Gastroesophageal sphincter (tissue), 4 donors: ENCODE measurements at regions not wholly inside any gene's neighbourhood (a gene's known extent, or its start where the extent isn't known, plus 50 kb on each side); places are given as distances from the start of the nearest gene placed in this dataset.

Experiments
- ATAC-seq: fragments of 150-250 bp; one replicate; pipeline ENCODE4 v1.9.1; 2016; ENCODE audit warnings: mild to moderate bottlenecking, moderate library complexity
- H3K27ac ChIP-seq, 4 donors: fragments of 200-600 bp; sonication (generic) in 3 of 4; 1 replicate in 3 of 4; 2 replicates in 1 of 4; pipeline ENCODE4 v1.5.1; 2016 to 2019
- H3K27me3 ChIP-seq: fragments of 200-600 bp; sonication (generic); one replicate; pipeline ENCODE4 v1.5.1; 2019
- H3K36me3 ChIP-seq, 2 donors: fragments of 200-600 bp; sonication (generic); one replicate each; pipeline ENCODE4 v1.5.1; 2019; ENCODE audit warnings: control low read depth in 1 of 2
- H3K4me1 ChIP-seq, 3 donors: fragments of 200-600 bp; sonication (generic); 1 replicate in 2 of 3; 2 replicates in 1 of 3; pipeline ENCODE4 v1.5.1; 2016 to 2019; ENCODE audit warnings: control low read depth in 2 of 3
- H3K4me3 ChIP-seq, 2 donors: fragments of 200-600 bp; sonication (generic); one replicate each; pipeline ENCODE4 v1.5.1; 2019; ENCODE audit warnings: mild to moderate bottlenecking in 1 of 2, moderate library complexity in 1 of 2
- H3K9me3 ChIP-seq, 3 donors: fragments of 200-600 bp; sonication (generic); one replicate each; pipeline ENCODE4 v1.5.1; 2017 to 2019; ENCODE audit warnings: control low read depth in 2 of 3
- EP300 ChIP-seq: sonication (generic); formaldehyde crosslinking; IDR thresholded peaks from one replicate; pipeline ENCODE4 v1.6.1; 2017; ENCODE audit warnings: antibody characterized with exemption, mild to moderate bottlenecking
- POLR2A ChIP-seq, 2 donors: fragments of 450-650 bp; IDR thresholded peaks; one replicate each; pipeline ENCODE4 v1.6.1; 2017; ENCODE audit warnings: antibody characterized with exemption in 2 of 2, mild to moderate bottlenecking in 2 of 2, moderate library complexity in 1 of 2
- POLR2AphosphoS5 ChIP-seq: sonication (generic); formaldehyde crosslinking; IDR thresholded peaks from one replicate; pipeline ENCODE4 v1.6.1; 2017; ENCODE audit warnings: antibody characterized with exemption
- WGBS, 2 donors: methylation state at CpG; one replicate each; pipeline ENCODE4 v1.1.5; 2018; ENCODE audit warnings: low coverage in 1 of 2; 5-methylcytosine and 5-hydroxymethylcytosine counted together
- TF ChIP-seq, protein P1 (sequence below), 4 experiments: fragments of 200-600 bp in 2 of 4; fragments of 450-650 bp in 2 of 4; sonication (generic) in 1 of 4; IDR thresholded peaks; one replicate each; pipeline ENCODE4 v1.5.1; 2017 to 2019; ENCODE audit warnings: antibody characterized with exemption in 4 of 4, mild to moderate bottlenecking in 2 of 4, moderate library complexity in 2 of 4

DNA sequence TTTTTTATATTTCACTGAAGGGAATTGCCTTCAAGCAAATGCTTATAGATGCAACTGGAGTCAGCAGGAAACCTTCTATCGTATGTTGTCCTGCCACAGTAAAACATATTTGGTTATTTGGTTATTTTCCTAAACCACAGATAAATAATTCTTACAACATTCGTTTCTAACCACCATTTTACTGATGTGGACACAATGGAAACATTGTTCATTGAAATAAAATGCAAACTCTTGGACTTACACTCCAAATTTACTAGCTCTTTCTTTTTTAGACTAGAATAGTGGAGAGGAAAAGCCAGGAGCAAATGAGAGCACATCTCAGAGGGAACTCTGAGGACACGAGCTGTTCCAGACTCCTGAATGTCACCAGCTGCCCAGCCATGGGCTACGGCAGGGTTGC lies 114.8 kb downstream of the RPS12 start:
- TF ChIP-seq, protein P1, sequence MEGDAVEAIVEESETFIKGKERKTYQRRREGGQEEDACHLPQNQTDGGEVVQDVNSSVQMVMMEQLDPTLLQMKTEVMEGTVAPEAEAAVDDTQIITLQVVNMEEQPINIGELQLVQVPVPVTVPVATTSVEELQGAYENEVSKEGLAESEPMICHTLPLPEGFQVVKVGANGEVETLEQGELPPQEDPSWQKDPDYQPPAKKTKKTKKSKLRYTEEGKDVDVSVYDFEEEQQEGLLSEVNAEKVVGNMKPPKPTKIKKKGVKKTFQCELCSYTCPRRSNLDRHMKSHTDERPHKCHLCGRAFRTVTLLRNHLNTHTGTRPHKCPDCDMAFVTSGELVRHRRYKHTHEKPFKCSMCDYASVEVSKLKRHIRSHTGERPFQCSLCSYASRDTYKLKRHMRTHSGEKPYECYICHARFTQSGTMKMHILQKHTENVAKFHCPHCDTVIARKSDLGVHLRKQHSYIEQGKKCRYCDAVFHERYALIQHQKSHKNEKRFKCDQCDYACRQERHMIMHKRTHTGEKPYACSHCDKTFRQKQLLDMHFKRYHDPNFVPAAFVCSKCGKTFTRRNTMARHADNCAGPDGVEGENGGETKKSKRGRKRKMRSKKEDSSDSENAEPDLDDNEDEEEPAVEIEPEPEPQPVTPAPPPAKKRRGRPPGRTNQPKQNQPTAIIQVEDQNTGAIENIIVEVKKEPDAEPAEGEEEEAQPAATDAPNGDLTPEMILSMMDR (IDR thresholded peaks at IDR 0.05) = no peak
- TF ChIP-seq EP300 (no peak), POLR2AphosphoS5 (no peak), POLR2A (IDR thresholded peaks at IDR 0.05) (no peak)
- Histone ChIP-seq H3K9me3 (no peaks in the 10 kb centered on the region), H3K27me3 (no peaks in the 10 kb centered on the region), H3K27ac (no peak overlapping the region), H3K4me1 (peaks cover 0 to 9% (median 0%) of the 10 kb centered on the region in 3 donors), H3K36me3 (no peaks in the 10 kb centered on the region), H3K4me3 (no peak overlapping the region)
- 75 to 83% methylated on average over 4 of the region's 4 CpGs for WGBS, 2 donors
- no peak for ATAC-seq

DNA sequence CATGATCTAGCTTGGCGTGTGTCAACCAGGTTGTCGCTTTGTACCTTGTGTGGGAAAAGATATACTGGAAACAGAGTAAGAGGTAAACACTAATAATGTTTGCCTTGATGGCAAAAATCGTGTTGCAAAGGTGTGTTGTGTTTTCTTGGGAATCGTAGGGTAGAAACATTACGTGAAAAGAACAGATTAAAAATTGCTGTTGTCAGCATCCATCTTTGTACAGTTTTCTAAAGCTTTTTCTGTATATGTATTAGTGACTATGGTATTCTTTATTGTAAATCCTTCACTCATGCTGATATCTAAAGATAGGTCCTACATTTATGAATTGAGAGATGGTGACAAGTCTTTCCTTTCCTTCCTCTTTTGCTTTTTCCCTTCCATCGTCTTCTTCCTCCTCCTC lies 116.9 kb downstream of the RPS12 start:
- Histone ChIP-seq H3K4me1 (peaks cover 0 to 9% (median 0%) of the 10 kb centered on the region in 3 donors), H3K9me3 (no peaks in the 10 kb centered on the region), H3K27ac (no peak overlapping the region), H3K36me3 (no peaks in the 10 kb centered on the region), H3K4me3 (no peak overlapping the region), H3K27me3 (no peaks in the 10 kb centered on the region)
- peak; percentile 7 for ATAC-seq
- 69 to 85% methylated on average over 3 to 6 of the region's 6 CpGs for WGBS, 2 donors
- TF ChIP-seq, protein P1 (IDR thresholded peaks at IDR 0.05) = no peak
- TF ChIP-seq EP300 = no peak
- TF ChIP-seq POLR2AphosphoS5 = no peak
- no peak for TF ChIP-seq POLR2A (IDR thresholded peaks at IDR 0.05)

DNA sequence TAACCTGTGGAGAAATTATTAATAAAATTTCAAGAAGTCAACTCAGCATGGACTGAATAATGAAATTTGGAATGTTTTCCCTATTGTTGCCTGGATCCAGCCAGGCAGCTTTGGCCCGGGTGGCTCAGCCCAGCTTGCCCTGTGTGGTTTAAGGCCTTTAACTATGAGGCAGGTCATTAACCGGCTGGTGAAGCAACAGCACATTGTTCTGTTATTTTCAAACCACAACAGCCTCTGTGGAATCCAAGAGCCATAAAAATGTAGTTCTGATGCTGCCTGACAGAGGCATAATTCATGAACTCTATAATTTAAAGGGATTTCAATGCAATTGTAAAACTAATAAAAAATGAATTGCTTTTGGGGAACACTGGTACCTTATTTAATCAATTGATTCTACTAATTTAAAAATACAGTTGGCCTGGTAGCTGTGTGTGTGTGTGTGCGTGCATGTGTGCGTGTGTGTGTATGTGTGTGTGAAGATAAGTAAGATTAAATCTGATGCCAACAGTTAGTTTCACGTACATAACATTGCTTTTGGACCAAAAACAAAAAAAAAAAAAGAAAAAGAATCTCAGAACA lies 117.7 kb downstream of the RPS12 start:
- H3K27ac ChIP-seq = no peak overlapping the region
- ATAC-seq = peak; percentile 53
- peaks cover 0 to 9% (median 0%) of the 10 kb centered on the region in 3 donors for H3K4me1 ChIP-seq
- no peaks in the 10 kb centered on the region for H3K27me3 ChIP-seq
- no peak overlapping the region for H3K4me3 ChIP-seq
- WGBS, 2 donors = 65 to 66% methylated on average over 5 of the region's 5 CpGs
- no peaks in the 10 kb centered on the region for H3K9me3 ChIP-seq
- H3K36me3 ChIP-seq = no peaks in the 10 kb centered on the region
- TF ChIP-seq POLR2AphosphoS5 (no peak), POLR2A (IDR thresholded peaks at IDR 0.05) (no peak), EP300 (no peak)
- TF ChIP-seq, protein P1 (IDR thresholded peaks at IDR 0.05) = no peak

DNA sequence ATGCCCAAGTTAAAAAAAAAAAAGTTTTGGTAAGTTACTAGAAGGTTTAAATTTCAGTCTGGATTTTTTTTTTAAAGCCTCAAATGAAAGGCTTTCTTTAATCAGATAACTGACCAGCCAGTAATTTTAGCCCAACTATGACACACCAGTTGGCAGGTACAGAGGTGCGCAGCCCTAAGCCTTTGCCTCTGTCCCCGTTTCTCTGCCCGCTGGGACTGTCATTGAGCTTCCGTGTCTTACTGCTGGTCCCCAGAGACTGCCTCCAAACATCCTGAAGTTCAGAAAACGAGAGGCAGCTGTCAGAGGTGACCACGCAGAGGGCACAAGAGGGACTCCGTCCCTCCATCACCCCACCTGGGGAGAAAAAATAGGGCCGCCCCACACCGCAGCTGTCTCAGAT lies 118.2 kb downstream of the RPS12 start:
- no peaks in the 10 kb centered on the region for H3K9me3 ChIP-seq
- ATAC-seq = no peak
- H3K4me3 ChIP-seq = no peak overlapping the region
- no peak overlapping the region for H3K27ac ChIP-seq
- H3K36me3 ChIP-seq = no peaks in the 10 kb centered on the region
- TF ChIP-seq POLR2A (IDR thresholded peaks at IDR 0.05) (no peak), EP300 (no peak), POLR2AphosphoS5 (no peak)
- TF ChIP-seq, protein P1 (IDR thresholded peaks at IDR 0.05) = no peak
- H3K4me1 ChIP-seq = peaks cover 0 to 9% (median 0%) of the 10 kb centered on the region in 3 donors
- no peaks in the 10 kb centered on the region for H3K27me3 ChIP-seq
- WGBS, 2 donors = 70 to 76% methylated on average over 4 to 5 of the region's 9 CpGs

DNA sequence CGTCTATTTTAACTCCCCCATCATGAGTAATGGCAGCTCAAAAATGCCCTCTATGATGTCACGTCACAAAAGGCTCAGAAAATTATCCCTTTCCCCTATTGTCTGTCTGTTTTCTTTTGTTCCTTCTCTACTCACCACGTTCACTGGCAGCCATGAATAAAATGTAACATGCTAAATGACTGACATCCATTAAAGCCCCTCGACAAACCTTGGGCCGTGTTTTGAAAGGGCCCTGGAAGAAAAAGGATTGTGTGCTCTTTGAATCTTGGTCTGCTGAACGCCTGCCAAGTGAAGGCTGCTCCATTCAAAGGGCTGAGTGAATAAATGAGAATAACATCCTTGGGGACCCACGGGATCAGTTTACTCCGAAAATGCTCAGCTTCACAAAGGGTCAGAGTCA lies 118.7 kb downstream of the RPS12 start:
- no peaks in the 10 kb centered on the region for H3K36me3 ChIP-seq
- no peak for ATAC-seq
- no peak overlapping the region for H3K4me3 ChIP-seq
- H3K4me1 ChIP-seq = peaks cover 0 to 9% (median 0%) of the 10 kb centered on the region in 3 donors
- TF ChIP-seq POLR2AphosphoS5 (no peak), EP300 (no peak), POLR2A (IDR thresholded peaks at IDR 0.05) (no peak)
- 31 to 32% methylated on average over 8 of the region's 8 CpGs for WGBS, 2 donors
- no peaks in the 10 kb centered on the region for H3K27me3 ChIP-seq
- no peak overlapping the region for H3K27ac ChIP-seq
- H3K9me3 ChIP-seq = no peaks in the 10 kb centered on the region
